ENCODE measurements at regions not wholly inside any gene's neighbourhood (a gene's known extent, or its start where the extent isn't known, plus 50 kb on each side); places are given as distances from the start of the nearest gene placed in this dataset.

DNA sequence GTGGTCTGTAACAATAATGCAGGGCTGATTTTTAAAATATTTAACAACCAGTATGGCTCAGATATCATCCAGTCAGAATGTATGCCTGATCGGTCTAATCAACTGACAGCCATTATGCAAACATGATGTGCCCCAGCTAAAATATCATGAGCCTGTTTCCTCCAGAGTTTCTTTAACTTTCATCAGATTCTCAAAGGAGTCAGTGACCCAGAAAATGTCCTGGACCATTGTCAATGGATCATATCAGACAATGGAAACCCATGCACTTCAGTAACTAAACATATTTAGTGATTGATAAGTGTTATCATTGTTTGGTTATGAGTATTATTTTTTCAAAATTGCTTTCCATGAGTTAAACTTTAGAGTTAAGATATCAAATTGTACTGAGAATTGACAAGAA, 173.5 kb downstream of the LMBRD1 start:
- no peaks in the 10 kb centered on the region for H3K36me3 ChIP-seq (ENCODE audit: insufficient read depth)
- no peak overlapping the region for H3K4me2 ChIP-seq
- TF ChIP-seq CREB1 (CRISPR knock-in tag; IDR thresholded peaks at IDR 0.05; ENCODE audit: low read depth) = no peak
- TF ChIP-seq EZH2phosphoT487 (IDR thresholded peaks at IDR 0.05; ENCODE audit: unreplicated experiment) = no peak
- TF ChIP-seq POLR2AphosphoS5 (IDR thresholded peaks at IDR 0.05; ENCODE audit: low read depth) = no peak
- TF ChIP-seq STAT1 (IDR thresholded peaks at IDR 0.05; ENCODE audit: unreplicated experiment) = no peak
- TF ChIP-seq, protein P1, sequence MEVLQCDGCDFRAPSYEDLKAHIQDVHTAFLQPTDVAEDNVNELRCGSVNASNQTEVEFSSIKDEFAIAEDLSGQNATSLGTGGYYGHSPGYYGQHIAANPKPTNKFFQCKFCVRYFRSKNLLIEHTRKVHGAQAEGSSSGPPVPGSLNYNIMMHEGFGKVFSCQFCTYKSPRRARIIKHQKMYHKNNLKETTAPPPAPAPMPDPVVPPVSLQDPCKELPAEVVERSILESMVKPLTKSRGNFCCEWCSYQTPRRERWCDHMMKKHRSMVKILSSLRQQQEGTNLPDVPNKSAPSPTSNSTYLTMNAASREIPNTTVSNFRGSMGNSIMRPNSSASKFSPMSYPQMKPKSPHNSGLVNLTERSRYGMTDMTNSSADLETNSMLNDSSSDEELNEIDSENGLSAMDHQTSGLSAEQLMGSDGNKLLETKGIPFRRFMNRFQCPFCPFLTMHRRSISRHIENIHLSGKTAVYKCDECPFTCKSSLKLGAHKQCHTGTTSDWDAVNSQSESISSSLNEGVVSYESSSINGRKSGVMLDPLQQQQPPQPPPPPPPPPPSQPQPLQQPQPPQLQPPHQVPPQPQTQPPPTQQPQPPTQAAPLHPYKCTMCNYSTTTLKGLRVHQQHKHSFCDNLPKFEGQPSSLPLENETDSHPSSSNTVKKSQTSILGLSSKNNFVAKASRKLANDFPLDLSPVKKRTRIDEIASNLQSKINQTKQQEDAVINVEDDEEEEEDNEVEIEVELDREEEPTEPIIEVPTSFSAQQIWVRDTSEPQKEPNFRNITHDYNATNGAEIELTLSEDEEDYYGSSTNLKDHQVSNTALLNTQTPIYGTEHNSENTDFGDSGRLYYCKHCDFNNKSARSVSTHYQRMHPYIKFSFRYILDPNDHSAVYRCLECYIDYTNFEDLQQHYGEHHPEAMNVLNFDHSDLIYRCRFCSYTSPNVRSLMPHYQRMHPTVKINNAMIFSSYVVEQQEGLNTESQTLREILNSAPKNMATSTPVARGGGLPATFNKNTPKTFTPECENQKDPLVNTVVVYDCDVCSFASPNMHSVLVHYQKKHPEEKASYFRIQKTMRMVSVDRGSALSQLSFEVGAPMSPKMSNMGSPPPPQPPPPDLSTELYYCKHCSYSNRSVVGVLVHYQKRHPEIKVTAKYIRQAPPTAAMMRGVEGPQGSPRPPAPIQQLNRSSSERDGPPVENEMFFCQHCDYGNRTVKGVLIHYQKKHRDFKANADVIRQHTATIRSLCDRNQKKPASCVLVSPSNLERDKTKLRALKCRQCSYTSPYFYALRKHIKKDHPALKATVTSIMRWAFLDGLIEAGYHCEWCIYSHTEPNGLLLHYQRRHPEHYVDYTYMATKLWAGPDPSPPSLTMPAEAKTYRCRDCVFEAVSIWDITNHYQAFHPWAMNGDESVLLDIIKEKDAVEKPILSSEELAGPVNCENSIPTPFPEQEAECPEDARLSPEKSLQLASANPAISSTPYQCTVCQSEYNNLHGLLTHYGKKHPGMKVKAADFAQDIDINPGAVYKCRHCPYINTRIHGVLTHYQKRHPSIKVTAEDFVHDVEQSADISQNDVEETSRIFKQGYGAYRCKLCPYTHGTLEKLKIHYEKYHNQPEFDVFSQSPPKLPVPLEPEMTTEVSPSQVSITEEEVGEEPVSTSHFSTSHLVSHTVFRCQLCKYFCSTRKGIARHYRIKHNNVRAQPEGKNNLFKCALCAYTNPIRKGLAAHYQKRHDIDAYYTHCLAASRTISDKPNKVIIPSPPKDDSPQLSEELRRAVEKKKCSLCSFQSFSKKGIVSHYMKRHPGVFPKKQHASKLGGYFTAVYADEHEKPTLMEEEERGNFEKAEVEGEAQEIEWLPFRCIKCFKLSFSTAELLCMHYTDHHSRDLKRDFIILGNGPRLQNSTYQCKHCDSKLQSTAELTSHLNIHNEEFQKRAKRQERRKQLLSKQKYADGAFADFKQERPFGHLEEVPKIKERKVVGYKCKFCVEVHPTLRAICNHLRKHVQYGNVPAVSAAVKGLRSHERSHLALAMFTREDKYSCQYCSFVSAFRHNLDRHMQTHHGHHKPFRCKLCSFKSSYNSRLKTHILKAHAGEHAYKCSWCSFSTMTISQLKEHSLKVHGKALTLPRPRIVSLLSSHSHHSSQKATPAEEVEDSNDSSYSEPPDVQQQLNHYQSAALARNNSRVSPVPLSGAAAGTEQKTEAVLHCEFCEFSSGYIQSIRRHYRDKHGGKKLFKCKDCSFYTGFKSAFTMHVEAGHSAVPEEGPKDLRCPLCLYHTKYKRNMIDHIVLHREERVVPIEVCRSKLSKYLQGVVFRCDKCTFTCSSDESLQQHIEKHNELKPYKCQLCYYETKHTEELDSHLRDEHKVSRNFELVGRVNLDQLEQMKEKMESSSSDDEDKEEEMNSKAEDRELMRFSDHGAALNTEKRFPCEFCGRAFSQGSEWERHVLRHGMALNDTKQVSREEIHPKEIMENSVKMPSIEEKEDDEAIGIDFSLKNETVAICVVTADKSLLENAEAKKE (CRISPR knock-in tag; IDR thresholded peaks at IDR 0.05) = no peak
- no peak for TF ChIP-seq ZNF114 (CRISPR knock-in tag; IDR thresholded peaks at IDR 0.05)
- no peak for TF ChIP-seq CTCF (conservative IDR thresholded peaks at IDR 0.05; ENCODE audit: low read depth in 2 of 2)
- TF ChIP-seq JUNB (IDR thresholded peaks at IDR 0.05; ENCODE audit: unreplicated experiment) = no peak
- no peak for TF ChIP-seq ZNF331 (CRISPR knock-in tag; IDR thresholded peaks at IDR 0.05; ENCODE audit: low read depth)
- no peak for TF ChIP-seq REST (IDR thresholded peaks at IDR 0.05; ENCODE audit: unreplicated experiment)
- no peak for TF ChIP-seq NANOG (IDR thresholded peaks at IDR 0.05; ENCODE audit: borderline replicate concordance)
- TF ChIP-seq, protein P2, sequence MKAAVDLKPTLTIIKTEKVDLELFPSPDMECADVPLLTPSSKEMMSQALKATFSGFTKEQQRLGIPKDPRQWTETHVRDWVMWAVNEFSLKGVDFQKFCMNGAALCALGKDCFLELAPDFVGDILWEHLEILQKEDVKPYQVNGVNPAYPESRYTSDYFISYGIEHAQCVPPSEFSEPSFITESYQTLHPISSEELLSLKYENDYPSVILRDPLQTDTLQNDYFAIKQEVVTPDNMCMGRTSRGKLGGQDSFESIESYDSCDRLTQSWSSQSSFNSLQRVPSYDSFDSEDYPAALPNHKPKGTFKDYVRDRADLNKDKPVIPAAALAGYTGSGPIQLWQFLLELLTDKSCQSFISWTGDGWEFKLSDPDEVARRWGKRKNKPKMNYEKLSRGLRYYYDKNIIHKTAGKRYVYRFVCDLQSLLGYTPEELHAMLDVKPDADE (IDR thresholded peaks at IDR 0.05) = no peak
- no peak for TF ChIP-seq EZH2 (IDR thresholded peaks at IDR 0.05; ENCODE audit: low read depth, unreplicated experiment)
- no peaks in the 10 kb centered on the region for H3F3A ChIP-seq (replicated peaks; ENCODE audit: low read depth)
- no peak overlapping the region for H3K4me3 ChIP-seq
- no peaks in the 10 kb centered on the region for H3K79me2 ChIP-seq (replicated peaks; ENCODE audit: insufficient read depth)
- no peak overlapping the region for H2AFZ ChIP-seq
- no peak overlapping the region for H3K4me3 Mint-ChIP-seq
- H3K27me3 Mint-ChIP-seq (ENCODE audit: insufficient read depth, low read depth, poor library complexity) = peaks cover 1% of the 10 kb centered on the region
- H3K27ac Mint-ChIP-seq = no peak overlapping the region
- DNase-seq (ENCODE audit: low spot score) (no peak), ATAC-seq (no peak)
- H3K27ac ChIP-seq (ENCODE audit: low read depth) = no peak overlapping the region
- H3K4me1 Mint-ChIP-seq = peaks cover 9% of the 10 kb centered on the region; the same call in 2 of the 3 replicates
- H3K36me3 Mint-ChIP-seq (ENCODE audit: low read depth) = no peaks in the 10 kb centered on the region
- peaks cover 7% of the 10 kb centered on the region; the same call in 1 of the 2 replicates for H3K4me1 ChIP-seq (ENCODE audit: insufficient read depth)
- H4K20me1 ChIP-seq (replicated peaks; ENCODE audit: insufficient read depth) = no peaks in the 10 kb centered on the region
- no peaks in the 10 kb centered on the region for H3K9me3 Mint-ChIP-seq
- 0 out of 2 replicates have a peak, but pooled peaks cover 5% of the 10 kb centered on the region for H3K9me2 ChIP-seq (ENCODE audit: insufficient read depth)
- H3K27me3 ChIP-seq (ENCODE audit: insufficient read depth) = no peaks in the 10 kb centered on the region
